ENCODE measurements at regions not wholly inside any gene's neighbourhood (a gene's known extent, or its start where the extent isn't known, plus 50 kb on each side); places are given as distances from the start of the nearest gene placed in this dataset.

DNA sequence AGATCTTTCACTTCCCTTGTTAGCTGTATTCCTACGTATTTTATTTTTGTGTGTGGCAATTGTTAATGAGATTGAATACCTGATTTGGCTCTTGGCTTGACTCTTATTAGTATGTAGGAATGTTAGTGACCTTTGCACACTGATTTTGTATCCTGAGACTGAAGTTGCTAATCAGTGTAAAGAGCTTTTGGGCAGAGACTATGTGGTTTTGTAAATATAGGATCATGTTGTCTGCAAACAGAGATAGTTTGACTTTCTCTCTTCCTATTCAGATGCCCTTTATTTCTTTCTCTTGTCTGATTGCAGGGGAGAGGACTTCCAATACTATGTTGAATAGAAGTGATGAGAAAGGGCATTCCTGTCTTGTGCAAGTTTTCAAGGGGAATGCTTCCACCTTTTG is 160.3 kb upstream of the PCDH20 start:
- H3K4me3 Mint-ChIP-seq: no peak overlapping the region

More for the DNA sequence above, 160.3 kb upstream of the PCDH20 start:
- H2AK5ac ChIP-seq (ENCODE audit: insufficient read length, low read length): no peak overlapping the region
- no peak overlapping the region for H3K23ac ChIP-seq (ENCODE audit: insufficient read length, low read depth, low read length)
- WGBS (ENCODE audit: extremely low coverage, insufficient read length, low lambda C conversion rate): no CpG with 5 or more reads among the region's 1 CpG
- TF ChIP-seq, protein P1, sequence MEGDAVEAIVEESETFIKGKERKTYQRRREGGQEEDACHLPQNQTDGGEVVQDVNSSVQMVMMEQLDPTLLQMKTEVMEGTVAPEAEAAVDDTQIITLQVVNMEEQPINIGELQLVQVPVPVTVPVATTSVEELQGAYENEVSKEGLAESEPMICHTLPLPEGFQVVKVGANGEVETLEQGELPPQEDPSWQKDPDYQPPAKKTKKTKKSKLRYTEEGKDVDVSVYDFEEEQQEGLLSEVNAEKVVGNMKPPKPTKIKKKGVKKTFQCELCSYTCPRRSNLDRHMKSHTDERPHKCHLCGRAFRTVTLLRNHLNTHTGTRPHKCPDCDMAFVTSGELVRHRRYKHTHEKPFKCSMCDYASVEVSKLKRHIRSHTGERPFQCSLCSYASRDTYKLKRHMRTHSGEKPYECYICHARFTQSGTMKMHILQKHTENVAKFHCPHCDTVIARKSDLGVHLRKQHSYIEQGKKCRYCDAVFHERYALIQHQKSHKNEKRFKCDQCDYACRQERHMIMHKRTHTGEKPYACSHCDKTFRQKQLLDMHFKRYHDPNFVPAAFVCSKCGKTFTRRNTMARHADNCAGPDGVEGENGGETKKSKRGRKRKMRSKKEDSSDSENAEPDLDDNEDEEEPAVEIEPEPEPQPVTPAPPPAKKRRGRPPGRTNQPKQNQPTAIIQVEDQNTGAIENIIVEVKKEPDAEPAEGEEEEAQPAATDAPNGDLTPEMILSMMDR (conservative IDR thresholded peaks at IDR 0.05): no peak
- no peak overlapping the region for H2BK15ac ChIP-seq (ENCODE audit: low read depth, low read length)
- no peak overlapping the region for H3K14ac ChIP-seq (ENCODE audit: insufficient read depth, low read length)
- H3K4ac ChIP-seq (ENCODE audit: low read depth, low read length): no peak overlapping the region
- no peaks in the 10 kb centered on the region for H3K27me3 Mint-ChIP-seq (ENCODE audit: low read depth)
- no peak overlapping the region for H3K4me2 ChIP-seq (ENCODE audit: insufficient read depth, insufficient read length, low read length)
- H3K56ac ChIP-seq (ENCODE audit: insufficient read length, low read depth, low read length): no peak overlapping the region
- no peaks in the 10 kb centered on the region for H3K4me1 ChIP-seq (ENCODE audit: insufficient read depth, low read length)
- H4K20me1 ChIP-seq (ENCODE audit: control insufficient read depth, insufficient read depth, insufficient read length): no peaks in the 10 kb centered on the region
- no peaks in the 10 kb centered on the region for H3K23me2 ChIP-seq (ENCODE audit: insufficient read length, low read depth, low read length, poor library complexity, severe bottlenecking)
- no peak overlapping the region for H3K27ac Mint-ChIP-seq
- no peak overlapping the region for H4K91ac ChIP-seq (ENCODE audit: insufficient read length, low read depth, low read length)
- 0 out of 5 replicates have a peak, but pooled peaks cover 0 to 2% of the 10 kb centered on the region in 2 experiments for H3K9me3 Mint-ChIP-seq
- no peak overlapping the region for H2BK20ac ChIP-seq (ENCODE audit: low read depth, low read length, poor library complexity, severe bottlenecking)
- H4K5ac ChIP-seq (ENCODE audit: insufficient read length, low read depth, low read length): no peak overlapping the region
- no peak overlapping the region for H3K9ac ChIP-seq (ENCODE audit: extremely low read depth, insufficient read length, low read length)
- H2BK120ac ChIP-seq (ENCODE audit: low read depth, low read length, poor library complexity, severe bottlenecking): no peak overlapping the region
- no peaks in the 10 kb centered on the region for H3K9me3 ChIP-seq (ENCODE audit: control insufficient read depth, low read depth, low read length)
- no peak overlapping the region for H4K8ac ChIP-seq (replicated peaks; ENCODE audit: insufficient read length, low read depth, low read length)
- no peaks in the 10 kb centered on the region for H3K79me2 ChIP-seq (ENCODE audit: insufficient read depth, low read length)
- H3K36me3 Mint-ChIP-seq (ENCODE audit: insufficient read depth in 1 of 3, low read depth in 3 of 3): no peaks in the 10 kb centered on the region
- no peak overlapping the region for H3T11ph ChIP-seq (ENCODE audit: low read length)
- H3K27me3 ChIP-seq (ENCODE audit: insufficient read depth, low read length): no peaks in the 10 kb centered on the region
- no peaks in the 10 kb centered on the region for H3K79me1 ChIP-seq (ENCODE audit: insufficient read depth, low read depth, low read length, poor library complexity, severe bottlenecking)
- H2AFZ ChIP-seq (ENCODE audit: low read length): no peak overlapping the region
- H2BK5ac ChIP-seq (ENCODE audit: insufficient read length, low read length): no peak overlapping the region
- no peak overlapping the region for H3K18ac ChIP-seq (ENCODE audit: insufficient read length, low read depth, low read length)
- no peak for DNase-seq
- peaks cover 4 to 6% of the 10 kb centered on the region in 2 experiments; a peak in 3 of 4 replicates for H3K4me1 Mint-ChIP-seq
- no peak overlapping the region for H2BK12ac ChIP-seq (ENCODE audit: insufficient read length, low read depth, low read length)
- H3K27ac ChIP-seq (ENCODE audit: insufficient read length, low read depth, low read length): no peak overlapping the region
